AML-193 (cell line): ENCODE measurements at regions not wholly inside any gene's neighbourhood (a gene's known extent, or its start where the extent isn't known, plus 50 kb on each side); places are given as distances from the start of the nearest gene placed in this dataset.

Source experiments
- DNase-seq, 2 experiments: peaks; one replicate each; lab custom pipeline; 2025; lab: John Stamatoyannopoulos, UW

- no peak for DNase-seq
Measured at GRCh38 chr5:166959766-166960165, 1331.7 kb upstream of the WWC1 start.

DNA sequence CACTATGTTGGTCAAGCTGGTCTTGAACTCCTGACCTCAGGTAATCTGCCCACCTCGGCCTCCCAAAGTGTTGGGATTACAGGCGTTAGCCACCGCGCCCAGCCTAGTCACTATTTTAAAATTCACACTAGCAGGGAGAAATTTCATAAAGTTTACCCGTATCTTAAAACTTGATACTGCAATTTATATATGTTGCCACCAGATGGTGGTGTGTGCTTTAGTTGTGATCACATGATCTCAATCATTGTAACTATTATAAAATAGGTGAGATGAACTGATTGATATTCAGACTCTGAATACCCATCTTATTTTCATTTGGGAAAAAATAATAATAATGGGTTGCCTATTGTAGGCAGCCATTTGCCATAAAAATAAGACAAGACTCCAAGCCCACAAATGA is 1330.4 kb upstream of the WWC1 start:
- peak; percentile 1 to 7 for DNase-seq

DNA sequence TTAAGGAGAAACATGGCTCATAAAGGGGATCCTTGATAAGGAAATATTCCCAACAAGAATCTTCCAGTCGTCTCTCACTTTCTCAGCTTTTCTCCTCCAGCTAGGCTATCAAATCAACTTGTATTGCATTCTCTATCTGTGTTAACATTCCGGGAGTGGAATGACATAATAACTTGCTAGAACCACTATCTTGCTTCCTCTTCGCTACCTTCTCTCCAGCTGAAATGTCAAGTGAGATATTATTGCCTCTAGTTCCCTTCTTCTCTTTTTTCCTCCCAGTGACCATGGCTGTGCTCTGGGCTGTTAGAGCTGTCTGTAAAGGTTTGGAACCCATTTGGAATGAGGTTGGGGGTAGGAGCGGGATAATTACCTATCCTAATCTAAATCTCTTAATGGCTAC is 1329.5 kb upstream of the WWC1 start:
- no peak for DNase-seq

DNA sequence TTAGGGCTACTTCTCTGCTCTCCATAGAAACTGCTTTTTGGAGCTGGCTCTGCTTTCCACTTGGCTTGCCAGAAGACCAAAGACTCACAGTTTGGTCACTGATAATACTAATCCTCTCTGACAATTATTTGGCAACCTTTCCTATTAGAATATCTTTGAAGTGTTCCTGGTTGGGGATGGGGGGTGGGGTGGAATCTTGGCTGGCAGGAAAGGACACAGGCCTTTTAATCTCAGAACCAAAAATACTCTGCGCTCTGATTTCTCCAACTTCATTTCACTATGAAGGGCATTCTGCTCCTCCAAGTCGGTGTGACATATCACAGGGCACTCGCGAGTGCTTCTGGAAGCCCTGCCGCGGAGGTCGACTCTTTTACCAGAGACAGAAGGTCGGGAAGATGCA is 1329.0 kb upstream of the WWC1 start:
- DNase-seq: no peak

DNA sequence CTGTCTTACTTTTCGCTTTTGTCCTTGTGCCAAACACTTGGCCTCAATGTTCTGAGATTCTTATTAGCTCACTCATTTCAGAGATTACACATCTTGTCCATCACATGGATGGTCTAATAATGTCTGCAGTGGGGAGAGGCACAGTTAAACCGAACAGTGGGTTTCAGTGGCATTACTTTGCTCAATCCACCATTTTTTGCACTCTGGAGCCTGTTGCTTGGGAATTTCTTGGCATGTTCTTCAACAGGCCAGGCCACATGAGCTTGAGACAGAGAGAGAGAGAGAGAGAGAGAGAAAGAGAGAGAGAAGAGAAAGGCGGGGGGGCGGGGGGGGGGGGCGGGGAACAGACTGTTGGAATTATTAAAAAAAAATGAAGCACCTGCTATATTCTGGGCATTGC is 1327.8 kb upstream of the WWC1 start:
- no peak for DNase-seq

DNA sequence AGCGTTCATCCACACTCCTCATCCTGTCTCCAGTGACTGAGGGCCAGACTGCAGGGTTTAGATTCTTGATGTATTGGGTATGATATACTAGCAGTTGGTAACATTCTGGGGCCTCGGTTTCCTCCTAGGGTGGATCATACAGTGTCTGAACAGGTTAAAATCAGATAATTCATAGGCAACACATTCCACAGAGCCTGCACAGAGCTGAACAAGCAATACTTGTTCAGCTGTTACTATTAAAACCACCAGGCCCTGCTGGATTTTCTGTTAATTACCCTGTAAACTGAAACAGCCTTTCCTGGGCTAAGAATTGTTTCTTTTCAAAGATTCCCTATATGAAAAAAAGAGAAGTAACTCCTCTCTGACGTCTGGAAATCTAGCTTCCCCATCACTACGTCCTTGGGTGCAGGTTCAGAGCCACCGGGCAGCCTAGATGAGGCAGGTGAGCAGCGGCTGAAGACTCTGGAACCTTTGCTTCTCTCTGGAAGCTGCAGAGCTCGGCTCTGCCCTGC is 1313.5 kb upstream of the WWC1 start:
- DNase-seq: no peak

DNA sequence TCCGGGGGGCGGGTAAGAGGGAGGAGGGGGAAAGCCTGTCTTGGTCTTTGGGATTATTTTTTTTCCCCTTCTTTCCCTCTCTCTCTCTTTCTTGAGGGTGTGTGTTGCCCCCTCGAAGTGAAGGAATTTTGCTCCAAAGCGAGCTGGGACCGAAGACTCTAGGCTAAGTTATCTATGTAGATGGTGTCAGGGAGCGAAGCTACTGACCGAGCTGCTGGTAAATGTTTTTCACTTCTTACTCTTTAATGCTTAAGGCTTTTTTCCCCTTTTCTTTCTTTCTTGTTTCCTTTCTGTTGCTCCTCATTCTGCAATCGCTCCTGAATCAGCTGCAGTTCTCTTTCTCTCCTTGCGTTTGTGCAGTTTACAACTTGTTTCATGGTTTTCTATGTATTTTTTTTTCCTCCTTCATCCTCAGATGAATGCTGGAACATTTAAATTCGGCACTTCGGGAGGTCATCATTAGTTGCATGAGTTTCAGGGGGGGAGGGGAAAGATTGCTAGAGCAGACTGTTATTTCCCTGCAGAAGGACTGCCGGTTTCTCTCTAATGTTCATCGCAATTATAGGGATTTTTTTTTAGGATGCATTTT is 1312.0 kb upstream of the WWC1 start:
- DNase-seq: no peak

DNA sequence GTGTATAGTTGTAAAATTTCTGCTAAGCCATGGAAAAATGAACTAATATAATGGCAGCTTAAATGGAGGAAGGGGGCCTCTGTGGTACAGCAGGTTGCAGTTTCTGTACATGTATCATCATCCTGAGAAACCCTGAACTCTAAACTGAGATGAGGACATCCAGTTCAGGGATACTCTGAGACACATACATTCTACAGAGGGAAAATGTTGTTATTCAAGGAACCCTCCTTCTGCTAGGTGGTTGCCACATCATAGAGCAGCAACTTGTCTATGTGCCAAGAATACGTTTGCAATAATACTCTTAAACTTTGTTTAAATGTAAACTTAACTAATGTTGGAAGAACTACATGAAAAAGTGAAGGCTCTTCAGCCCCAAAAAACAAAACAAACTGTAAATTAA is 1310.8 kb upstream of the WWC1 start:
- DNase-seq: no peak

DNA sequence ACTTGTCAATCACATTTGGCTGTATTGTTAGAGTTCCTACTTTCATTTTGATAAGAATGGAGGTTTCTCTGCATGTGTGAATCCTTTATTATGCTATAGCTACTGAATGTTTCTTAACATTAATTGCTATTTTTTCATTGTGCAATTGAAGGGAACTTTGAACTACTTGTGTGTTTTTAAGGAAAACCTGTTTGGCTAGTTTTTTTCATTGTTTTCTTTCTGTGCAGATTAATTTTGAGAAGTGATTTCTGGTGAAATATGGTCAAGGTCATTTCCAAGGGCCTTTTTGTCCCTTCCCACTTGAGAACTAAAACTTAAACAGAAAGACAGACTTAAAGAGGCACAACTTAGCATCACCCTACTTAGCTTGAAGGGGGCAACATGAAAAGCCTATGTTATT is 1309.2 kb upstream of the WWC1 start:
- DNase-seq: no peak

DNA sequence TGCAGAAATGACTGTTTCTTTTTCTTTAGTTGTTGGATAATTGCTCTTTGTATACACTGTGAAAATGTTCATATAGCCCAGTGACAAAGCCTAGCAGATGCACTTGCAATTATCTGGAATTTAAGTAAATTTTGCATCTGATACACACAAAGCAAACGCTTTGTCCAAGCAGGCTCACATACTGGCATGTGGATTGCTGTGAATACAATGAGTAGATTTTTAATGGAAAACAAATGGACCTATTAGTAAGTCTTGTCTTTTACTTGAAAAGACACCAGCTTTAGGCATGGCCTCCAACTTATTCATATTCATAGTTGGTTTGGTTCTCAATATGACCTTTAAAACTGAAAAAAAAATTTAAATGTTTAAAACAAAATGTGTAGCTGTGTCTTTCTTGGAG is 1299.8 kb upstream of the WWC1 start:
- DNase-seq: no peak

- DNase-seq: no peak
Measured at GRCh38 chr5:166992108-166992507, 1299.3 kb upstream of the WWC1 start.

DNA sequence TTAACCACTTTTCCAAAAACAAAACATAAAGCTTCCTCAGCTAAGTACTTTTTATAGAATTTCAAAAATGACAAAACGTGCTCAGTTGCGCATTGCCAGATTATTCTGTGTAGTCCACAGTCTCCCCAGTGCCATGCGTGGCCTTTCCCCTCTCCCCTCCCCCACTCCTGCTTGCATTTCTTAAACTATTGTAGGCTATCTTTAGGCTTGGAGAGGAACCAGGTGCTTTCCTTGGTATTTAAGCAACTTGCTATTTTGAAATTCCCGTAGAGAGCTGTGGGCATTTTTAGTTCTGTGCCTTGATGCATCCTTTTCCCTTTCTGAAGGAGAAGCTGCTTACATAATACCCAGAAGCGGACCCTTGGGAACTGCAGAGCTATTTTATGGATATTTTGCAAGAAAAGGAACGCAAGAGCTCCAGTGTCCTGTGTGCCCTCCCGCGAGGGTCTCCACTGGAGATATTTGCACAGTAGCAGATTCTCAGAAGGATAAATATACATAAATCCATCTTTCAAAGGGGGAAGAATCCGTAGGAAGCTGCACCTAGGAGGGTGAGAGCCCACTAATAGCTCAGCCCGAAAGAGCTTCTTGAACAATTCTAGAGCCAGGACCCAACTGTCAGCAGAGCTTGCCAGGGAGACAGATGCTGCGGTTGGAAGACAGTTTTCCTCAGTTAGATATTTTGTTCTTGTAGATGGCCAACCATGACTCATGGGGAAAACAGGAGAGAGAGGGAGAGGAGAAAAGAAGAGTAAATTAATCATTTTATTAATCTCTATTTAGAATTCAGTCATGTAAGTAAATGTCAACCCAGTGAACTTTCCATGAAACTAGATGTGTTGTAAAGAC is 1298.3 kb upstream of the WWC1 start:
- DNase-seq: no peak

DNA sequence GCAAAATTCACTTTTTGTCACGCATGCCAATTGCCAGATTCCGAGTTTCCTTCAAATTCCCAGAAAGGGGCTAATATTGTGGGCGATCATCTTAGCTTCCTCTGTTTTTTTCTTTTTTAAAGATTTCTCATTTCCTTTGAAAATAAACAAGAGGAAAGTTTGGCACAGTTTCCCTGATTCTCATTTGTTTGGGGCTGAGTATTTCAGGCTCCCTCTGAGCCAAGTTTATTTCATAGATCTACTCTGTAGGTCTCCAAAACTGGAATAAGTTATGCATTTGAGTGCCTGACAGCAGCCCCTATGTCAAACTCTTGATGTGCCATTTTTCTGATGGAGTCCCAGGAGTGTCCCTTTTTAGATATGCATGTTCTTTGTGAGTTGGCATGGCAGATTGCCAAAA is 1297.2 kb upstream of the WWC1 start:
- DNase-seq: no peak

- DNase-seq: no peak
Measured at GRCh38 chr5:167001246-167001645, 1290.2 kb upstream of the WWC1 start.

DNA sequence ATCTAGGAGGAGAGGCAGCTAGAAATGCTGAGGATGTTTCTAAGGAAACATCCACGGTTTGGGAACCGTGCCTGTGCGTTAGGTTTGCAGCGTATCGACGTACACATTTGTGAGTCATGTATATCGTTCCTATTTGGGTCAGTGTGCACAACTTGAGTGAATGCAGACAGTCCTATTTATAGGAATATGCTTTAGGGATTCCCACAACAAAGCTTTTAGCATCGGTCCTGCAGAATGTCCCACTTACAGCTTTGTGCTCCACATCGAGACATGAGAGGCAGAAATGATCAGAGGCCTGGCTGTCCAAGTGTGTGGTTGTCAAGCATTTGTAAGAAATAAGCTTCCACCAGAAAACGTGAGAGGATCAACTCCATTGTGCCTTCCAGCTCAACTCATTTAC is 1282.7 kb upstream of the WWC1 start:
- DNase-seq: no peak

DNA sequence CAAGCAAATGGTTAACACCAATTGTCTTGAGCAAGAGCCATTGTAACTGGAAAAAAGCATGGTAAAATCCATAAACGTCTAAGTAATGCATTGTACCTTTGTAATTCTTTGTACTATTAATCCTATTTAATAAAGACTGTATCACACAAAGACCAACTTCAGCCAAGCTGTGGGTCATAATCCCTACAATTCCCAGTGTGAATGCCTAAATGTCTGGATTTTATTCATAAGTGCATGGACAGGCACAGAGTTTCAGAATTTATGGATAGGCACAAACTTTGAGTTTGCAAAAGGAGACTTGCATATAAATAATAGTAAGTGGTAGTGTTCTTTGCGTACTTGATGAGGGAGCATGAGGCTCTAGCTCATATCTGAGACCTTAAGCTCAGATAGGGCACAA is 1280.2 kb upstream of the WWC1 start:
- no peak for DNase-seq

DNA sequence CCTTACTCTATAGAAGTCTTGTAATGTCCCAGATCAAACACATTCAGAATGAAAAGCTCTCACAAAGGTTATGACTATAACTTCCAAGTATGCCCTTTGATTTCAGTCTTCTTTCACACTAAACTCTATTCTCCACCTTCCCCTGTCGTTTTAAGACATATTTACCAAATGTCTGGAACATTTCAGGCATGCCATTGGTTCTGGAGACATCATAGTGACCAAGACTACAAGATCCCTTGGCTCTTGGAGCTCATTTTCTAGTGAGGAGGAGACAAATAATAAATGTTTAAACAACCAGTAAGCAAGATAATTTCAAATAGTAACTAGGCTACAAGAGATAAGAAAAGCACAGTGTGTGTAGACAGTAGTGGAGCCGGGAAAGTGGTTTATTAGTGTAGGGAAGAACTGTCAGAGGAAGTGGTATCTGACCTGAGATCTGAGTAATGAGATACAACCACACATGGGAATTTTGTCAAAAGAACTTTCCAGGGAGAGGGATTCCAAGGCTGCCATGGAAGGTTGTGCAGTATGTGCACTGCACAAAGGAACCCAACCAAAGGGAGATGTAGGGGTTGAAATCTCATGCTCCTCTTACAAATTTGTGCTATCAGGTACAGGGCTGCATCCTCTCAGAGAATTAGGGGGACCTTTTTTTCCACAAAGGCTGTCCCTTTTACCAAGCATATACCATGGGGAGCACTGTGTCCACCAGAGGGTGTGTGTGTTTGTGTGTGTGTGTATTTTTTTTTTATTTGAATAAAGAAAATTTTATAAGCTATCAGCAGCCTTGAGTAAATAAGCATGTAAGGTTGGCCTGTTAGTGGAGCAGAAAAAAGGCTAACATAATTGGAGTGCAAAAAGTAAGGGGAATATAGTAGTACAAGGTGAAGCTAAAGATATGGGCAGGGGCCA is 1279.1 kb upstream of the WWC1 start:
- no peak for DNase-seq

- DNase-seq: no peak
Measured at GRCh38 chr5:167014401-167015056, 1276.9 kb upstream of the WWC1 start.

DNA sequence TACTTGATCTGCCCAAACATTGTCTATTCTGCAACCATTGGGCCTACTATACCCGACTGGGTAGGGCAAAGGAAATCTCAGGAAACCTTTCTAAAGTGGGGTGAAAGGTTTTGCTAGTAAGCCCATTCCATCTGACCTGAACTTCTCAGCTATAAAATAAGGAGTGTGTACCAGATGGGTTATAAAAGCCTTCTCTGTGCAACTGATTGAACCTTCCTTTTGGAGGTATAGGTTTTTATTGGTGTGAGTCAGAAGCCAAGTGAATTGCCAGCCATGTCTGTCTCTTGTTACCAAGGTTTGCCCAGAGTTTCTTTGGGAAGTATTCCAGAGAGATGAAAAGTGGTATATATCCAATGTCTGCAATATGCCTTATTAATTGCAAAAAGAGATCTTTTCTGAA is 1271.0 kb upstream of the WWC1 start:
- no peak for DNase-seq

GRCh38 chr5:167029488-167029887 is 1262.0 kb upstream of the WWC1 start:
- DNase-seq: no peak

- no peak for DNase-seq
Measured at GRCh38 chr5:167030500-167031120, 1260.8 kb upstream of the WWC1 start.

DNA sequence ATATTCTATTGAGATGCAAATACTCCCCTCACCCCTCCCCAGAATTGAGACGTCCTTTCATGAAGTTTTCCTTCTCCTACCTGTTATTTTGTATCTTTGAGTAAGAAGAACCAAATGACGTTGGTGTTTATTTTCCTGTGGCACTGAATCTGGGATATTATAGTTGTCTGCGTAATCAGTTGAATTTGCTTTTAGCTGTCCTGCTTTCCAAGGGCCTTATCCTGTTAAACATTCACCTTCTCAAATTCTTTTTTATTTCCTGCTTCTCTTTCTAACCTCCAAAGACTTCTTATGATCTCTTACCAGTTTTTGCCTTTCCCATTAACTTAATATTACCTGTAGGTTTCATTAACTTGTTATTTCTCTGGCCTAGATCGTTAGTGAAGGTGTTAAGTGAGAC is 1254.9 kb upstream of the WWC1 start:
- no peak for DNase-seq
